HG02610 (cell line): ENCODE measurements at regions not wholly inside any gene's neighbourhood (a gene's known extent, or its start where the extent isn't known, plus 50 kb on each side); places are given as distances from the start of the nearest gene placed in this dataset.

ENCODE experiments used
- ATAC-seq: cut with Tn5 transposase; IDR thresholded peaks from one replicate; pipeline ENCODE4 v1.9.1; 2021; ENCODE audit warnings: mild to moderate bottlenecking, moderate library complexity; ENCODE audit not compliant: unreplicated experiment

DNA sequence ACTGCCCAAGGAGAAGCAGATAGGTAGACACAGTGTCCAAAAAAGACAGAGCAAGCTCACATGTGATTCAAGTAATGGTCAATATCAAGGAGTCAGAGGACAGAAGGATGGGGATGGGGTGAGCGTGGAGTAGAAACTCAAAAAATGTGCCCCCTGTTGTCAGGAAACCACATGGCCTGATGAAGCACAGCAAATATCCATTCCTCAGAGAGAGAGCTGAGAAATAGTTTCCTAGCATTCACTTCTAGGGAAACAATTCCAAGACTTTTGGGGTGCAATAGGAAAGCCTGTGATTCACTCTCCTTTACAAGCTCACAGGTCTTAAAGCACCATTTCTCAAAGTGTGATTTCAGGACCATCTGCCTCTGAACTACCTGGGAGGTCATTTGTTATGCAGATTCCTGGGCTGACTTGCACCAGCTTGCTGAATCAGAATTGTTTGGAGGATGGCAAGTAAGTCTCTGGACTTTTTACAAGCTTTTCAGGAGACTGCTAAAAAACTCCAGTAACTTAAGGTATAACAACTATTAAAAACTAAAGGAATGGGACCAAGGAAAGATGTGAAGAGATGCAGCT is 432.8 kb downstream of the HDGFL1 start:
- ATAC-seq = no peak

DNA sequence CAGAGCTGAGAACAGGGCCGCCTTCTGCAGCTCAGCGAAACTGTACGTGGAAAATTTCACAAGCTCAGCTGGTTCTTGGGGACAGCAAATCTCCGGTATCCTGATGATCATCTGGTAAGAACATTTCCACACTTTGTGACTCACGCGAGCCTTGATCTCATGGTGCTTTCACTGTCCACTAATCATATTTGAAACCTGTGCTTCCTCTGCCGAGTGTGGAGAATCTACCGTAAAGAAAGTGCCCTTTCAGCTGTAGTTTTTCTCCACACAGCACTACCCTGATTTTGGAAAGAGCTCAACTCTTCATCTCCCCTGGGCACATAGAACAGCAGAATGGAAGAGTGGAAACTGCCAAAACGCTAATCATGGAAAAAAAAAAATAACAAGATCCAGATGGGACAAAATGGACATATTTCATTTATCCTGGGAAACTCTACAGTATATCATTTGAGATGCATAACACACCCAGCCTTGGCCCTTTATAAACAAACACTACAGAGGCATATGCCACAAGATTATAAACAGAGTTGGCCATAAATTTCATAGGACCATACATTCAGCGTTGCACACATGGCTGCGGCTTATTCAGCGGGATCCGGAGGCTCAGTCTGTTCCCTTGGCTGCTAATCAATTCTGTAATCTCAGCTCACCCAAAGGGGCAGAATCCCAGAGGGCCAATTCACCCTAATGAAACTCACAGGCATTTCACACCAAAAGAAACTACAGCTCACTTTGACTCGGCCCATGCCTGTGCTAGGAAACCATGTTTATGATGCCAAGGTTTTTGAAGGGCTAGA is 434.5 kb downstream of the HDGFL1 start:
- ATAC-seq = no peak

- no peak for ATAC-seq
Observed at GRCh38 chr6:23006656-23007055, 437.3 kb downstream of the HDGFL1 start.

- ATAC-seq = no peak
Observed at GRCh38 chr6:23011615-23012014, 442.2 kb downstream of the HDGFL1 start.

- ATAC-seq = no peak
Observed at GRCh38 chr6:23013776-23014175, 444.4 kb downstream of the HDGFL1 start.

GRCh38 chr6:23016696-23017095 is 447.3 kb downstream of the HDGFL1 start:
- no peak for ATAC-seq

GRCh38 chr6:23021487-23021886 is 452.1 kb downstream of the HDGFL1 start:
- ATAC-seq = no peak

DNA sequence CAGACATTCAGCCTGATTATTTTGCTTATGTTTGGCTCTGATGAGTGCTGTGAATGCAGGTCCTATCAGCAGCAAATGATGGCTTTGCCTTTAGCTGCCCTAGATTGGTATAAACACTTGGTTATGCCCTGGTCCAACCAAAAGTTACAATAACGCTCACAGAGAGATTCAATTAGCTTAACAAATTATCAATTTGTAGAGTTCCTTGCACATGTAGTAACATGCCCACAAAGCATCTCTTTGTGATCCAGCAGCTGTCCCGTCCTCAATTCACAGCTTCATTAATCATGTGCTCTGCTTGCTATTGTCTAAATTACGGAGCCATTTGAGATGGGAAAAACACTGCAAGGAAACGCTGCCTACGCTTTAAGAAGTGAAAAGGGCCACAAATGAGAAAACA is 457.9 kb downstream of the HDGFL1 start:
- ATAC-seq = no peak

GRCh38 chr6:23031986-23032385 is 462.6 kb downstream of the HDGFL1 start:
- no peak for ATAC-seq

GRCh38 chr6:23034926-23035325 is 465.6 kb downstream of the HDGFL1 start:
- no peak for ATAC-seq

DNA sequence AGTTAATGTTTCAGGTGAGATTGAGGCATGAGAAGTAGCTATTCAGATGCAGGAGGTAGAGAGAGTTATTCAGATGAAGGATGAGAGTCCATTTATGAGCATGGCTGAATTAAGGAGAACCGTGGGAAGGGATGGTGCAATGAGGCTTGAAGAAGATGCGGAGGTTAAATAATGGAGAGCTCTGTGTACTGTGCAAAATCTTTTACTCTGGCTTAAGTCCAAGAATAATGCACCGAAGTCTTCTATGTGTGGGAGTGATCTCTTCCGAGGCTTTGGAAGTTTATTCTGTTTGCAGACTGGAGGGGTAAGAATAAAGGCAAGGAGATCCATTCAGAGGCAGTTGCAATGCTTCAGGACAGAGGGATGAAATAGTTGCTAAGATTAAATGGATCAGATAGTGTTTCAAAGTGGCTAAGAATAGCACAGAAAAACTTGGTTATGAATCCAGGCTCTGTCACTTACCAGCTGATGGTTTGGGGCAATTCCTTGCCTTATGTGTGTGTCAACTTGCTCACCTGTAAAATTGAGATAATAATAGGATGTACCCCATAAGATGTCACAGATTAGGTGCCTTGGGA is 467.1 kb downstream of the HDGFL1 start:
- no peak for ATAC-seq

DNA sequence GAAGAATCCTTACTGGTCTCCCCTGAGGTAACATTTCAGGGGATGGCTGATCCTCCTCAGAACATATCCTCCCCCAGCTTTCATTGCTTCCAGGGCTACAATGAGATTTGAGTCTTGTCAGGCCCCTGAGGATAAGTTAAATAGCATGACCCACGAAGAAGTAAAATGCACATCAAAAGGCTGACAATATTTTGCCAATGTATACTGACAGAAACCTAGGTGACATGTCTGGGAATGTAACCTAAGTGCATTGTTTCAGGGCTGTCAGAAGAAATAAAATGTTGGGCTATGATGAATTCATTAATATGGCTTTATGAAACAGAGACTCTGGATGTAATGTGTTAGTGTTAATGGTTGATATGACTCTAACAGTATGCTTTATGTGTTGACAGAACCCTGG is 471.5 kb downstream of the HDGFL1 start:
- ATAC-seq = no peak

DNA sequence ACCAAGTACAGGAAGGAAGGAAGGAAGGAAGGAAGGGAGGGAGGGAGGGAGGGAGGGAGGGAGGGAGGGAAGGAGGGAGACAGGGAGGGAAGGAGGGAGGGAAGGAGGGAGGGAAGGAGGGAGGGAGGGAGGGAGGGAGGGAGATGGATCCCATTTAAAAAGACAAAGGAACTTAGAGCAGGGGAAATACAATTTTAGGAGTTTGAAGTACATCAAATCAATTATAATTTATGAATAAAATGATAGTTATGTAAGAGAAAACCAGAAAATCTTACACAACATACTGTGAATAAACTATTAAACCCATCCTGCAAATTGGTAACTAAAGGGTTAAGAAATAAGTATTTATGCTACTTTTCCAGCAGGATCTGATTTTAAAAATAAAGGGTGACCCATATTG is 475.9 kb downstream of the HDGFL1 start:
- no peak for ATAC-seq

DNA sequence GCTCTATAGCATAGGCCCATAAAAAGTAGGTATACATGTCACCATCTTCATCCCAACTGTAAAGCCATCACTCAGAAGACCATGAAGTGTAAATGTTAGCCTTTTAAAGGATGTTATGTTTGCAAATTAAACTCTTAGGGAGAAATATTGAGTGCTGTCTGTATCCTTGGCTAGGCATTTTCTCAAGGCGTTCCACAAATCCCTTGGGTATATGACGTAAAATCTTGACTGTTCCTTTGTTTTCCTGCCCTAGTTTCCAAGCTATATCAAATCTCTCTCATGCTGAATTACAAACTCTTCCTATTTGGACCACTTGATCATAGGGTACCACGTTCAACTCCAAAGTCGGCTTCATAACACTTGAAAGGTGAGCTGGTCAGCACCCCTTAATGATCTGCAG is 486.2 kb downstream of the HDGFL1 start:
- no peak for ATAC-seq

DNA sequence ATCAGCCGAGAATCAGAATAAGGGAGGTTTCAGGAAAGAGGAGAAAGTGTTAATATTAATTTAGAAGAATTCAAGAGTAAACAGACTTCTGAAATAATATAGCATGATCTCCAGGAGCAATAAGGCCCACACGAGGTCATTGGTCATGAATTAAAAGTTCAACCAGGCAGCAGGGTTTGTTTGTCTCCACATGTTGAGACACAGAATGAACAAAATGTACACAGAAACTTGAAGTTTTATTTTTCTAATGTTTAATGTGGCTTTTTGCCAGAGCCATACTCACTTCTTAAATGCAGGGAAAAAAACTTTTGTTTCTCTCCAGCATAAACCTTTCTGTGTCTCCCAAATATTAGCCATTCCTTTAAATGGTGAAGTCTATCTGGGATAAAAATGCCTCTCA is 504.5 kb downstream of the HDGFL1 start:
- no peak for ATAC-seq

GRCh38 chr6:23077772-23078171 is 508.4 kb downstream of the HDGFL1 start:
- no peak for ATAC-seq

DNA sequence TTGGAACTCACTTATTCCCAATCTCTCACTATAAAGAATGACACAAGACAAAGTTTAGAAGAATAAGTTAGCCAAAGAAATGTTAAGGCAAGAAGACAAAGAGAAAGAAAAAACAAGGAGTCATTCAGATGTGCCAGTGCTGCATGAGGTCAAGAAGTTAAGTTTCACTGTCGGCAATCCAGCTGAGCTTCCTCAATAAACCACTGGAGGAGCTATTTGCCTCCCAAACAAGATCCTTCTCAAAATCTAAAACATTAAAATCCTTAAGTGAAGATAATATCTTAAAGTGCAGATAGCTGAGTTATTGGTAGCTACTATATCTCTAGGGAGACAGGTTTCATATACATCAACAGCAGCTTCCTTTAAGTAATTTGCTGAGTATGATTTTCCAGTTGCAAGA is 512.3 kb downstream of the HDGFL1 start:
- ATAC-seq = no peak

DNA sequence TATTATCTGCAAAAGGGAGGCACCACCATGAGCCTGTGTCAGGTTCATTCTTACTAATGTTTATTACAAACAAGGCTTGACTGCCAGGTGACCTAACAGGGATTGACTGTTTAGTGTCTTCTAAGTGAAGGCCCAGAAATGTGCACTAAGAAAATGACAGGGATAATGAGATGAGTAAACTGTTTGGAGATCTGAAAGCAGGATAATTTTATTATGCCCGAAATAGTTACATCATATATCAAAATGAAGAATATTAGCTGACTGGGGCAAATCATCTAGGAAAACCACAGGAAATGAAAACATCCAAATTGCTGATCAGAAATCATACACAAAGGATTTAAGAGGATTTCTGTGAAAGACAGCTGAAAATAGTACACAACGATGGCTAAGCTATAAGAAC is 516.7 kb downstream of the HDGFL1 start:
- ATAC-seq = no peak

GRCh38 chr6:23087471-23087870 is 518.1 kb downstream of the HDGFL1 start:
- ATAC-seq = no peak

DNA sequence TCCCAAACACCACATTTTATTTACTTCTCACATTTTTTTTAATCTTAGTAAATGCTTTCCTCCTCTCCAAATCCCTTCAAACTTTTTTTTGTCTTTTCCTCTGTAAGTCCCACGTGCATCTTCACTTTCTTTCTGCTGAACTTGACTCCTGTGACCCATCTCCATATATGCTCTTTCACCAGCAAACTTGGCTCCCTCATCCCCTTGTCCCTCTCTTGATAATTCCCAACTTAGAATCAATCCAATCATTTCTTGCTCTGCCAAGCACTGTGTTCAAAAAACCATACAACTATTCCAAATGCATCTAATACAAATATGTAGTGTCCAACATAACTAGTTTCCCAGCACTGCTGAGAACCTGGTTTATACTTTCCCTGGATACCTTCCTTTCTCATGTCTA is 519.4 kb downstream of the HDGFL1 start:
- no peak for ATAC-seq

DNA sequence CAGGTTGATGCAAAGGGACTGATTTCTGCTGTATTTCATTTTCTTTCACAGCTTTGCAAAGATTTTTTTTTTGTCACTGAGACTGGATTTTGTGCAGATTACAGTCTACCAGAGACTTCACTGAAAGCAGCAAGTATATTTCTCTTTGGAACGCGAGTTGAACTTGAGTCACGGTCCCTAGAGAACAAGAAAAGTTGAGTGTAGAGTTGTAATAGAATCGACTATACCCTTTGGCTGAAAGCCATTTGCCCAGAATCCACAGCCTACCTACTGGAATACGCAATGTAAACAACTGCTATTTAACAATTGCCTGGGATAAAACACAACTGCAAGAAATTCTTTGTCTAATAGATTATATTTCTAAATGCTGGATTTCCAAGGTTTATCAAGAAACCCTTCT is 520.6 kb downstream of the HDGFL1 start:
- no peak for ATAC-seq

DNA sequence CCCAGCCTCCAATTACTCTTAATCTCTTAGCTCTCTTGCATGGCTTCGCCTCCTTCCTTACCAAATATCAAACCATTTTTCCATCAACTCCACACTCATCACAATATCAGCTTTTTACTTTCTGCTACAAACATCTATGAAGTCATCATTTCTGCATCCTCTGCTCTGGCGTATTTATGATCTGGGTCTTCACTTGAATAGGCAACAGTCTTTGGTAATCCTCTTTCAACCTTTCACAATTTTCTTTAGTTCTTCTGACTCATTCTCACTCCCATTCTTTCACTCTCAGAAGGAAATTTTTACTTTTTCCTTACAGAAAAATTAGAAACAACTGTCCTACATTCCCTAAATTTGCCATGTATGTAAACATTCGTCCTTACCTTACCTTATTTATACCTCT is 522.4 kb downstream of the HDGFL1 start:
- no peak for ATAC-seq
